C4-2B (cell line): ENCODE measurements at regions not wholly inside any gene's neighbourhood (a gene's known extent, or its start where the extent isn't known, plus 50 kb on each side); places are given as distances from the start of the nearest gene placed in this dataset.

Experiments
- CTCF ChIP-seq: fragments of 450-650 bp; conservative IDR thresholded peaks from 2 replicates; pipeline ENCODE4 v1.5.1; 2017; ENCODE audit warnings: mild to moderate bottlenecking
- ZFX ChIP-seq: fragments of 450-650 bp; IDR thresholded peaks from 2 replicates; pipeline ENCODE4 v1.6.1; 2017

GRCh38 chr3:118495206-118495605, 539.4 kb downstream of the IGSF11 start:
- TF ChIP-seq CTCF (peak; percentile 14), ZFX (no peak)
